ENCODE measurements at regions not wholly inside any gene's neighbourhood (a gene's known extent, or its start where the extent isn't known, plus 50 kb on each side); places are given as distances from the start of the nearest gene placed in this dataset.

GRCh38 chr9:134487066-134487710 is 154.4 kb upstream of the COL5A1 start:
- no peak for DNase-seq

DNA sequence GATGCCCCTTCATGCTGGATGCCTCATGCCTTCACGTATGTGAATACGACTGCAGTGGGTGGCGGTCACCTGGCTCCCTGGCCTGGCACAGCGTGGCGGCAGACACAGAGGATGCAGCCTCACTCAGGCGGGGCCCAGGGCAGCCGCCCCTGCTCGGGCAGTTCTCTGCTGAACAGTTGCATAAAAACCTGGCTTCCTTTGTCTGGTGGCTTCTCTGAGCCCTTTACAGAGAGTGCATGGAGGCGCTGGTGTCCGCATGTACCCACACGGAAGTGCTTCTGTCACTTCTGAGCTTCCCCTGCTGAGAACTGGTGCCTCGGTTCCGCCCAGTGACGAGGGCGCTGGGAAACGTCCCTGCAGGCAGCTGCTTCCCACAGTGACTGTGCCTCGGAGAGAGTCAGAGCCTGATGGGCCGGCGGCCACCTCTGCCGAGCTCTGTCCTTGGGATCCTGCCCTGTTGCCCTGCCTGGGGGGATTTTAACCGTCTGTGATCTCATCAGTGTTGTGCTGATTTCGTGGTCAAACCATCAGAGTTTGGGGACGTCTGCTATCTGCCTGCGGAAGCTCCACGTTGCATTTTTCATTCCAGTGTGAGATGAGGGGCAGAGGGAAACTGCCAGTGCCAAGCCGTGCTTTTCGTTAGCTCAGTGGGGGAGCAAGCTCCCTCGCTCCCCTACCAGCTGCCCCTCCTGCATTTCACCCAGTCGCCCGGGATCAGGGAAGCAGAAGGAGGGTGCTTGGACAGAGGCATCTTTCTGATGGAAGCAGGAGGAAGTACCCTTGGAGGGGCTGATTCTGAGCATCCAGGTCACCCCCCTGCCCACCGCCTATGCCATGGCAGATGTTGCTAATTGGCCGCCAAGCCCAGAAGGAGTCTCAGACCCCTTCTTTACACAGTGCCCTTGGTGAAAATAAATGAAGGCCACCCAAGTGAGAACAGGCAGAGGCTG is 153.0 kb upstream of the COL5A1 start:
- no peak for DNase-seq

DNA sequence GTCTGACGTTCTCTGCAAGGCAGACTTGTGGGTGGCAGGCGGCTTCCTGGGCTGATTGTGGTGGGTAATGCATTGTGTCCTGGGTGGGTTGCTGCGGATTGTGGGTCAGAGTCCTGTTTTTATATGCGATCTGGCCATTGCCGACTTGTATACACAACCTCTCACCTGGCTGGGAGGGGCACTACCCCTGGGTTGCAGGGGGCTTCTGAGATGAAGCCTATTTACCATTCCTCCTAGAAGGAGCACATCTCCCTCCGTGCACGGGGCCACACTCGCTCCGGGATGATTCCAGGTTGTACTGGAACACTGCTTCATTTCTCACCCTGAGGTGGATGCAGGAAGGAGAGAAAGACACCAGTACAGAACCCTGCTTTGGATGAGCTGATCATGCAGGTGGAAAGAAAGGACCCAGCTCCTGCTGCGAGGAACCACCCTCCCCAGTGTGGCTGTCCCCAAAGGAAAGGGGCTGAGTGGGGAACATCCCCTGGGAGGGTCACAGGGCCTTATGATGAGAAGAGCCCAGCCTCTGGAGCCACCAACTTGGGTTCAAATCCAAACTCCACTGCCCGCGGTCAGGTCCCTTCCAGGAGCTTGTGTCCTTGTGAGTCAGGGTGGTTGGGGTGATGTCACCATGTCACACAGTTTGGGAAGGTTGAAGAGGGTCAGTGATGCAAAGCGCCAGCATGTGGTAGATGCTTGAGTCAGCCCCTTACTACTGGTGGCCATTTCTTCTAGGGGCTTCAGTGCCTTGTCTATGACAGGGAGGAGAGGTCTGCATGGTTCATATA is 151.8 kb upstream of the COL5A1 start:
- DNase-seq = peak in 1 of 2 donors; percentile 5

GRCh38 chr9:134490446-134490845 is 151.2 kb upstream of the COL5A1 start:
- DNase-seq = no peak

- peak in 1 of 2 donors; percentile 7 for DNase-seq
Measured at GRCh38 chr9:134491196-134491835, 150.3 kb upstream of the COL5A1 start.

DNA sequence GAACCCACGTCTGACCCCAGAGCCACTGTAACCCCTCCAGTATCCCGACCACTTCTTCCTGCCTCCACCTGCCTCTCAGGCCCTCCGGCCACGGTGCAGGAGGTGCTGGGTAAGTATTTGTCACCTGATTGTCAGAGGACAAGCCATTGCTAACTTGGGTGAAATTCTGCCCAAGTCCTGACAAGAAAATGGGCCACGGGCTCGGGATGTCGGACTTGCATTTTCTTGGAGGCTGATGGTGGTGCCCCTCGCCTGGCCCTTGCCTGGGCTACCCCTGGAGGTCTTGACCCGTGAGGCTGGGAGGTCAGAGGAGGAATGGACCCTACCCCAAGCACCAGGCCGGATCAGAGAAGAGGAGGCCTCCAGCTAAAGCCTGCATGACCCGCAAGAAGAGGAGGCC is 149.7 kb upstream of the COL5A1 start:
- DNase-seq = no peak

DNA sequence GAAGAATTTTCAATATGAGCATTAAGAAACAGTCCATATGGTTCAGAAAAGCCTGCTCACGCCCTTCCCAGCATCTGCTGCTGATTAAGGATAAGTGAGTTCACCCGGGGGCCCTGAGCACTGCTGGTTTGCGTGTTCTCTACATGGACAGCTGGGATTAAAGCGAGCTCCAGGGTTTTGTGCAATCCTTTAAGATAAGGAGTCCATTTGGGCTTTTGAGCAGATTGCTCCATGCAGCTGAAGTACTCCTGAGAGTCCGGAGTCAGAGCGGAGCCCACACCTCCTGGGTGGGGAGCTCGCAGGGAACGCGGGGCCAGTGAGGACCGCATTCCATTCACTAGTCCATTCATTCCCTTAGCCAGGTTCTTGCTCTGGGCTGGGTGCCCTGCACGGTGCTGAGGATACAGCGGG is 149.3 kb upstream of the COL5A1 start:
- DNase-seq = no peak

DNA sequence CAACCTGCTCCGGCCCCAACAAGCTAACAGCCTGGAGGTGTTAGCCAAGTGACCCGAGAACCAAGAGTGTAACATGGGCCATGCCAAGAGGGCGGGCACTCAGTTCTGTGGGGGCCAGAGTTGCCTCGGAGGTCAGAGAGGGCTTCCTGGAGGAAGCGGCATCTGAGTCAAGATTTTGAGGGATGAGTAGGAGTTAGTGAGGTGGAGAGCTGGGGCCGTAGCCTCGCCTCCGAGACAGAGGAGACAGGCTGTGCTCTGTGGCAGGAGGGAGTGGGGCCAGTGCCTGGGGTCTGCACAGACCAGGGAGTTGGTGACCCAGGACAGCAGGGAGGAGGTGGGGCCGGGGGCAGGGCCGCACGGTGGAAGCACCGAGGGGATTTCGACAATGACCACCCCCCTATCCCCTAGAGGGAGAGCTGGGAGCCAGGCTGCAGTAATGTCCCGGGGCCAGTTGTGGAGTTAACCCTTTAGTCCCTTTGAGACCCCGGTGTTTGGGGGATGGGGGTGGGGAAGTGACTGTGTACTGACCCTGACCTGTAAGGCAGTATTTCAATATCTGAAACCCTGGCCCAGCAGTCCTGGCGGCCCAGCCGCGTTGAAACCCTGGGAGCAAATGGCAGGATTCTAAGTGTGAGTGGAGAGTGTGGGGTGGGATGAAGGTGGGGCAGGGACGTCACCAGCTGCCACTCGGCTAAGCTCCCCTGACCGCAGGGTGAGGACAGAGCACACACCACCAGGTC is 148.7 kb upstream of the COL5A1 start:
- no peak for DNase-seq

GRCh38 chr9:134493461-134494272 is 147.9 kb upstream of the COL5A1 start:
- peak in 1 of 2 donors; percentile 10 for DNase-seq

GRCh38 chr9:134494273-134494815 is 147.3 kb upstream of the COL5A1 start:
- DNase-seq = peak in 1 of 2 donors; percentile 5

DNA sequence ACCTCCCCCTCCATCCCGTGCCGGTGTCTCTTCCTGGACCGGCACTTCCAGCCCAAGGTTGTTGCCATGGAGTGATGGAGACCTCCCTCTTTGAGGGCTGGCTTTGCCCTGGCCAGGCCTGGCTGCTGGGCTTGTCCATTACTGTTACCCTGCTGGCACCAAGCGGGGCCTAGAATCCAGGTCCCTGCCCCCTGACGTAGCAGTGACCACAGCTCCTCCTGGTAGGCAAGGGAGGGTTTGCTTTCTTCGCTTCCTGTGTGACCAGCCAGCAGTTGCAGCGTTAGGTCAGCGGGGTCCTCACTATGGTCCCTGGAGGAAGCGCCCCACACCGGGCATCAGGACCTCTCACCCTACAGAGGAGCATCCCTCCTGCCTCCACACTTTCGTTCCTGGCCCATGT is 146.7 kb upstream of the COL5A1 start:
- DNase-seq = peak in 1 of 2 donors; percentile 2

DNA sequence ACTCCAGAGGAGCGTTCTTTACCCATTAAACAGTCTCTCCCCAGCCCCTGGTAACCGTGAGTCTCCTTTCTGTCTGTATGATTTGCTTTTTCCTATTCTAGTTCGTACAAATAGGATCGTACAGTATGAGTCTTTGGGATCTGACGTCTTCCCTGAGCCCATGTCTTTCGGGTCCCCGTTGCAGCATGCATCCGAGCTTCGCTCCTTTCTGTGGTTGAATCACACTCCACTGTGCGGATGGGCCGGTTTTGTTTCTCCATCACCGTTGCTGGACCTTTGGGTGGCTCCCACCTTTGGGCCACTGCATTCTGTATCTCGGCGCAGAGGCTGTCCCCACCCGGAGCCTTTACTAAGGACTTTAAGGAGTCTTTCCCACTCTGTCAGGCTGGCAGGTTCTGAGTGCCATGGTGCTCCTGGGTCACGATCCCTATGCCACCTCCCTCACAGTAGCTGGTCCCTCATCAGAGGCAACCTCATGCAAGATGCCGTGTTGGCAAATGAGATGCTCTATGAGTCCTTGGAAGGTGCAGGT is 145.7 kb upstream of the COL5A1 start:
- DNase-seq = peak in 1 of 2 donors; percentile 1

- peak in 1 of 2 donors; percentile 2 for DNase-seq
Measured at GRCh38 chr9:134496413-134497282, 145.0 kb upstream of the COL5A1 start.

GRCh38 chr9:134497283-134497860 is 144.2 kb upstream of the COL5A1 start:
- no peak for DNase-seq

GRCh38 chr9:134498814-134499166 is 142.8 kb upstream of the COL5A1 start:
- no peak for DNase-seq

DNA sequence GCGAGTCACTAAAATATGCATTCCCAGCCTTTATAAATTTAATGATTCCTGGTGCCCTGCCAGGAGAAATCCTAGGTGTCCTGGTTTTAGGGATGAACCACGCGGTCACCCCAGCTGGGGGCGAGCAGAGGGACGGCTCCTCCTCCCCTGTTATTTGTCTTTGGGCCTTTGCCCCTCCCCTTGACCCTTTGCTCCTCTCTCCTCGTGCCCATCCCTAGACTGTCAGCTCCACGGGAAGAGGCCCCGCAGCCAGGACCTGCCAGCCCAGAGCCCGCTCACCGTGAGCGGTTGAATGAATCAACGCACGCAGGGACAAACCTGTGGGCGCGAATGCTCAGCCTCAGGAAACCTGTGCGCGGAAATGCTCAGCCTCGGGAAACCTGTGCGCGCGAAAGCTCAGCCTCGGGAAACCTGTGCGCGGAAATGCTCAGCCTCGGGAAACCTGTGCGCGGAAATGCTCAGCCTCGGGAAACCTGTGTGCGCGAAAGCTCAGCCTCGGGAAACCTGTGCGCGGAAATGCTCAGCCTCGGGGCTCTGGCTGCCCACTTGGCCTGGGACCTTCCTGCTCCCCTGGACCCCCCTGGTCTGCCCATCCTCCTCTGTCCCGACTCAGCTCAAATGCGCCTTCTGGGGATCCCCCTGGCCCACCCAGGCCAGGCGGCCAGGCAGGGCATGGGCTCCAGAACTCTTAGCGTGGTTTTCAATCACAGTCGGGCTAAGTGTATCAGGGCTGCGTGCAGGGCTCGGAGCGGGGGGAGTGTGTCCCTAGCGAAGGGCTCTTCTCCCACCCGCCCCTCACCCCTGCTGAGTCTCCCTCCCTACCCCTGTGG is 140.5 kb upstream of the COL5A1 start:
- peak in 1 of 2 donors; percentile 5 for DNase-seq

GRCh38 chr9:134501761-134502265 is 139.8 kb upstream of the COL5A1 start:
- peak in 1 of 2 donors; percentile 8 for DNase-seq

- DNase-seq = peak in 1 of 2 donors; percentile 10
Measured at GRCh38 chr9:134502266-134502791, 139.3 kb upstream of the COL5A1 start.

Data from CD4-positive, alpha-beta T cell treated with Interleukin-4 for 1 hour (primary cell).